GM12865 (cell line): ENCODE measurements at regions not wholly inside any gene's neighbourhood (a gene's known extent, or its start where the extent isn't known, plus 50 kb on each side); places are given as distances from the start of the nearest gene placed in this dataset.
A peak's percentile ranks its signal among the peaks of the same experiment; 100 is the strongest.
"Not testable (repeated sequence)": the region's sequence is repeated elsewhere in the genome, so short reads cannot be mapped to it uniquely, and the experiment has no call there.

Experiments used
- DNase-seq: peaks from one replicate; pipeline ENCODE4 v3.0.0; 2010; ENCODE audit warnings: low read depth
- H3K4me3 ChIP-seq: 2 replicates; pipeline ENCODE4 v1.5.1; 2011; ENCODE audit warnings: mild to moderate bottlenecking, low read depth, low read length, control low read depth
- TF ChIP-seq, protein P1 (sequence below): IDR thresholded peaks from 2 replicates; pipeline ENCODE4 v1.5.1; 2011; ENCODE audit warnings: low read length, control low read depth, low read depth, inconsistent platforms; ENCODE audit not compliant: insufficient read depth; ENCODE audit errors: missing control alignments

DNA sequence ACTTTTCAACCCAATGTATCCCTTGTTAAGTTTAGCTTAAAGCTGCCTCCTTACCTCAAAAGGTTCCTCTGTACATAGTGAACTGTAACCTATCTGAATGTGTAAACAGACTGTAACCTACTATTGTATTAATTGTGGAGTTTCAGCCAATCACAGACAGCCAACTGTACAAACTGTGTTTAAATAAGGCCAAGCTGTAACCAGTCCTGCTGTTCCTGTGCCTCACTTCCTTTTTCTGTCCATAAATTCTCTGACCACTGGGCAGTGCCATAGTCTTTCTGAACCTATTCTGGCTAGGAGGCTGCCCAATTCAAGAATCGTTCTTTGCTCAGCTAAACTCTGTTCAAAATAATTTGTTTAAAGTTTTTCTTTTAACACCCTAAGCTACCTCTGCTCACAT, 74.7 kb upstream of the DAPK1 start:
- TF ChIP-seq, protein P1, sequence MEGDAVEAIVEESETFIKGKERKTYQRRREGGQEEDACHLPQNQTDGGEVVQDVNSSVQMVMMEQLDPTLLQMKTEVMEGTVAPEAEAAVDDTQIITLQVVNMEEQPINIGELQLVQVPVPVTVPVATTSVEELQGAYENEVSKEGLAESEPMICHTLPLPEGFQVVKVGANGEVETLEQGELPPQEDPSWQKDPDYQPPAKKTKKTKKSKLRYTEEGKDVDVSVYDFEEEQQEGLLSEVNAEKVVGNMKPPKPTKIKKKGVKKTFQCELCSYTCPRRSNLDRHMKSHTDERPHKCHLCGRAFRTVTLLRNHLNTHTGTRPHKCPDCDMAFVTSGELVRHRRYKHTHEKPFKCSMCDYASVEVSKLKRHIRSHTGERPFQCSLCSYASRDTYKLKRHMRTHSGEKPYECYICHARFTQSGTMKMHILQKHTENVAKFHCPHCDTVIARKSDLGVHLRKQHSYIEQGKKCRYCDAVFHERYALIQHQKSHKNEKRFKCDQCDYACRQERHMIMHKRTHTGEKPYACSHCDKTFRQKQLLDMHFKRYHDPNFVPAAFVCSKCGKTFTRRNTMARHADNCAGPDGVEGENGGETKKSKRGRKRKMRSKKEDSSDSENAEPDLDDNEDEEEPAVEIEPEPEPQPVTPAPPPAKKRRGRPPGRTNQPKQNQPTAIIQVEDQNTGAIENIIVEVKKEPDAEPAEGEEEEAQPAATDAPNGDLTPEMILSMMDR: no peak
- no peak overlapping the region for H3K4me3 ChIP-seq
- no peak for DNase-seq

DNA sequence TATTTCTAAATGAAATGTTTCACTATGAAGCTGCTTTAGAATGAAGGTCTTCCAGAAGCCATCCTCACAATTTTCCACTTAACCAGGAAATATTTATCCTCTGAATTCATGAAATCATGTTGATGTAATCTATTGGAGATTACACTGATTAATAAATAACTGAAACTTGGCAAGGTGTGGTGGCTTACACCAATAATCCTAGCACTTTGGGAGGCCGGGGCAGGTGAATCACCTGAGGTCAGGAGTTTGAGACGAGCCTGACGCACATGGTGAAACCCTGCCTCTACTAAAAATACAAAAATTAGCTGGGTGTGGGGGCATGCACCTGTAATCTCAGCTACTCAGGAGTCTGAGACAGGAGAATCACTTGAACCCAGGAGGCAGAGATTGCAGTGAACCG, 73.8 kb upstream of the DAPK1 start:
- DNase-seq, H3K4me3 ChIP-seq: not testable (repeated sequence)

DNA sequence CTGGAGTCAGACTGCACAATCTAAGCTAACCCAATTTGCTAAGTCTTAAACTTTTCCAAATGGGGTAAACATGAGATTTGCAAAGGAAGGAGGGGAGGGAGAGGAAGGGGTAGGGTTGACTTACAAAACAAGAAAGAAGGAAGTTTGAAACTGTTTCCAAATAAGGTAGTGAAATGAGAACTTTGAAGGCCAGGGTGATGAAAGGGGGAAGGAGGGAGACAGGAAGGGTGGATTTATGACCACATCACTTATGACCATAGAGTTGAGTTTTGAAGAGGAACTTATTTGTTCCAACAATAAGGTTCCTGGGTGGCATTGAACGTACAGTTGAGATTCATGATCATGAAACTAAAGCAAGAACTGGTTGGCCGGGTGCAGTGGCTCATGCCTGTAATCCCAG, 72.5 kb upstream of the DAPK1 start:
- TF ChIP-seq, protein P1: no peak
- no peak overlapping the region for H3K4me3 ChIP-seq
- peak; percentile 24 for DNase-seq

DNA sequence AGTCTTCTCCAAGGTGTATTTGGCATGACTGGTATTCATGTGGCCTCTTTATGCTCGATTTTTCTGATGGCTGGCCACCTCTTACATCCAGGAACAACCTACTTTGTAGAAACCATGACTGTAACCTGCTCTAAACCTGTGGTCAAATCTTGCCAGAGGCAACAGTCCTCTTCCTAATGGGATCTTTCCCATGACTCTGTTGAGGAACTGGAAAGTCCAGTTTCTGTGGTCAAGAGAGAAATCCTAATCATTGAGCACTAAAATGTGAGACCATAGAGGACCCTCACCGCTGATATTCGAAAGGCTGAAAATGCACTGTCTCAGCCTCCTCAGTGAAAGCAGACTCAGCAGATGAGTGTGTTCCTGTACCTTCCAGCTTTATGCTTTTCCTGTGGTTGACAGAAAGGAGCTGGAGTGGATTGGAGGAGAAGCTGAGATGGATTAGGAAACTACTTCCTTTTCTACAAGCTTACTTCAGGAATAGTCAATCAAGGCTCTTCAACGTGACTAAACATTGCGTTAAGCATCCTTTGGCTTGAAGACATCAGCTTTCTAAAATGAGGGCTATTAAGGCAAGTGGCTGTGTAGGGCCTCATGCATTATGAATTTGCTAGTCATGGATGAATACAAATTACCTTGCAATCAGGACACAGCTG, 69.7 kb upstream of the DAPK1 start:
- no peak overlapping the region for H3K4me3 ChIP-seq
- TF ChIP-seq, protein P1: no peak
- DNase-seq: no peak

DNA sequence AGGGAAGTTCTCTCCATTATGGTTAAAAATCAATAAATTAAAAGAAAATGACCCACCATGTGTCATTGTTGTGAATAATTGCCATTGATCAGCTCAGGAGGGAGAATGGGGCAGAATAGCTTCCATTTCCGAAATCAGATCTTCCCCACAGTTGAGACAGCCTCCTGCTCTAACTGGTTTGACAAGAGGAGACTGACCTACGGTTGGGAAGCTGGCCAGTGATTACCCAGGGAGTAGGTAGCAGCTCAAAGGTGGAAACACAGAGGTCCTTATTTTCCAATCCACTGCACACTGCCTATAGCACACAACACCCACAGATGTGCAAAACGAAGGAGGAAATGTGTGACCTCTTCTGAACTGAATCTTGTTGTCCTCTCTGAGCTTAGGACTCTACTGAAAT, 69.0 kb upstream of the DAPK1 start:
- no peak for DNase-seq
- H3K4me3 ChIP-seq: no peak overlapping the region
- TF ChIP-seq, protein P1: no peak

DNA sequence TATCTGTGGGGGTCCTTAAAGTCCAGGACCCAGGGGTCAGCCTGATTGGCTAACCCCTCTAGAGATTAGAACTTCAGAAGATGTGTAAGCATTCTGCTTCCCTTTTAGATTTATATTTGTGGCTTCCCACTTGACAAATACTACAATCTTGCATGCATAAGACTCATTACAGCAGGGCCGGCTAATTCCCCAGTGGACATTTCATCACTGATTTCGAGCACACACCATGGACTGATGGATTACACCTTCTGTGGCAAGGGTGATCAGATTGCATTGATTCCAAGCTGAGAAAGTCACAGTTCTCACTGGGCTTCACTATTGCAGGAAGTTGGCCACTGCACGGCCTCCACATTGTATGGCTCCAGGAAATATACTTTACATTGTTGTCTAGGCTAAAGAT, 65.8 kb upstream of the DAPK1 start:
- no peak for DNase-seq
- TF ChIP-seq, protein P1: no peak
- no peak overlapping the region for H3K4me3 ChIP-seq

DNA sequence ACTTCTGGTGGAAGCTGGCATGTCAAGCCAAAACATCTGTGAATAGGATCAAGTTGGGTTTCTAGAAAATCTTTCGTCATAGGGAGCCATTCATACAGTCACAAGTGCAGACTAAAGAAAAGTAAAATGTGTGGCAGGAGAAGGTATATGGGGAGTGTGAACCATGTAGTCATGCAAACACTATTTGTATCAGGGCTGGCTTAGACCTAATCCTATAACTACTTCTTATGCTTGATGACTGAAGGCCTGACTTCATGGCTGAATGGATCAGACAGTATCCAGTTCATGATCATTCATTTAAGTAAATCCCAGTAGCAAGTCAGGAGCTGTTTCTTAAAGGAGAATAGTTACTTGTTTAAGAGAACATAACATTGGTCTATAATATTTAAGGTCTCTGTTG, 63.8 kb upstream of the DAPK1 start:
- TF ChIP-seq, protein P1: no peak
- DNase-seq: no peak
- H3K4me3 ChIP-seq: no peak overlapping the region
